ENCODE measurements at regions not wholly inside any gene's neighbourhood (a gene's known extent, or its start where the extent isn't known, plus 50 kb on each side); places are given as distances from the start of the nearest gene placed in this dataset.

DNA sequence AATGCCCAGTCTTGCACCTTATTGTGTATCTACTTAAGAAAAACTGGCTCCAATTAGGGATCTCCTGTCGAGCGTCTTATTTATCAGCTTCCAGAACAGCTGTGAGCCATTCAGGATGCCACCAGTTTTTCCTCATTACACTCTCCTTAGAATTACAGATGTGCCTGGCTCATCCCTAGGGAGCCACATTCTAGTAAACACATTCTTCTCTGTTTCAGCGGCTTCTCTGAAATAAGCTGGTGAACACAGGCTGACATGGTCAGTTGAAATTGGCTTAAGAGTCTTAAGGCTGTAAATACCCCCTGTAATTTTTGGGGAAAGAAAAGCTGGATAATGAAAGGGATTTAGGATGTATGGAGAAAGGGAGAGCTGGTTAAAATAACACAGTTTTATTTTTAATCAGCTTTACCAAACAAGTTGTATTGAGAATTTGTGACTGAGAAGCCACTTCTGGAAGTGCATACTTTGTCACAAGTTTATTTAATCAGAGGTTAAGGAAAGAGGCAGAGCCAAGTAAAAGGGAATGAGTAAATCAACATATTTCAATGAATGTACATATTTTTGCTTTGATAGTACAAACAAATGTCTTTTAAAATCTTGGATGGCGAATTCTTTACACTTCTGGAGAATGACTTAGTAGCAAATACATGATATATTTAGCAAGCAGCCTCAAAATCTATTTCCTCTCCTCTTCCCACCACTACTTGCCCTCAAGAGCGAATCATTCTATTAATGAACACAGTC lies 562.0 kb upstream of the GOT2 start:
- TF ChIP-seq, protein P1, sequence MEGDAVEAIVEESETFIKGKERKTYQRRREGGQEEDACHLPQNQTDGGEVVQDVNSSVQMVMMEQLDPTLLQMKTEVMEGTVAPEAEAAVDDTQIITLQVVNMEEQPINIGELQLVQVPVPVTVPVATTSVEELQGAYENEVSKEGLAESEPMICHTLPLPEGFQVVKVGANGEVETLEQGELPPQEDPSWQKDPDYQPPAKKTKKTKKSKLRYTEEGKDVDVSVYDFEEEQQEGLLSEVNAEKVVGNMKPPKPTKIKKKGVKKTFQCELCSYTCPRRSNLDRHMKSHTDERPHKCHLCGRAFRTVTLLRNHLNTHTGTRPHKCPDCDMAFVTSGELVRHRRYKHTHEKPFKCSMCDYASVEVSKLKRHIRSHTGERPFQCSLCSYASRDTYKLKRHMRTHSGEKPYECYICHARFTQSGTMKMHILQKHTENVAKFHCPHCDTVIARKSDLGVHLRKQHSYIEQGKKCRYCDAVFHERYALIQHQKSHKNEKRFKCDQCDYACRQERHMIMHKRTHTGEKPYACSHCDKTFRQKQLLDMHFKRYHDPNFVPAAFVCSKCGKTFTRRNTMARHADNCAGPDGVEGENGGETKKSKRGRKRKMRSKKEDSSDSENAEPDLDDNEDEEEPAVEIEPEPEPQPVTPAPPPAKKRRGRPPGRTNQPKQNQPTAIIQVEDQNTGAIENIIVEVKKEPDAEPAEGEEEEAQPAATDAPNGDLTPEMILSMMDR (IDR thresholded peaks at IDR 0.05; ENCODE audit: unreplicated experiment), result no peak
- POLR2A ChIA-PET, result no interaction called here
- no TSS peak for BruUV-seq (replicated peaks)
- H3K4me3 Mint-ChIP-seq (ENCODE audit: unreplicated experiment), result no peak overlapping the region
- intact Hi-C loops (cut with micrococcal nuclease), result no loop called here
- no peak for DNase-seq (ENCODE audit: unreplicated experiment)
- no peaks in the 10 kb centered on the region for H3K9me3 Mint-ChIP-seq (ENCODE audit: unreplicated experiment)
- H3K36me3 Mint-ChIP-seq (ENCODE audit: insufficient read depth, unreplicated experiment), result no peaks in the 10 kb centered on the region
- no peaks in the 10 kb centered on the region for H3K27me3 Mint-ChIP-seq (ENCODE audit: insufficient read depth, unreplicated experiment)
- CTCF ChIA-PET, result no interaction called here
- H3K4me1 Mint-ChIP-seq (ENCODE audit: insufficient read depth, unreplicated experiment), result peaks cover 5% of the 10 kb centered on the region
- H3K27ac Mint-ChIP-seq (ENCODE audit: low read depth, unreplicated experiment), result no peak overlapping the region

GRCh38 chr16:59295474-59295873 lies 561.4 kb upstream of the GOT2 start:
- H3K27ac Mint-ChIP-seq (ENCODE audit: low read depth, unreplicated experiment), result no peak overlapping the region

GRCh38 chr16:59290718-59291117 lies 556.6 kb upstream of the GOT2 start:
- intact Hi-C loops (cut with micrococcal nuclease), result no loop called here
- Mint-ChIP-seq H3K9me3 (ENCODE audit: unreplicated experiment) (no peaks in the 10 kb centered on the region), H3K4me3 (ENCODE audit: unreplicated experiment) (no peak overlapping the region), H3K4me1 (ENCODE audit: insufficient read depth, unreplicated experiment) (no peaks in the 10 kb centered on the region), H3K36me3 (ENCODE audit: insufficient read depth, unreplicated experiment) (no peaks in the 10 kb centered on the region), H3K27ac (ENCODE audit: low read depth, unreplicated experiment) (no peak overlapping the region), H3K27me3 (ENCODE audit: insufficient read depth, unreplicated experiment) (no peaks in the 10 kb centered on the region)
- TF ChIP-seq, protein P1 (IDR thresholded peaks at IDR 0.05; ENCODE audit: unreplicated experiment), result no peak
- POLR2A ChIA-PET, result no interaction called here
- BruUV-seq (replicated peaks), result no TSS peak
- CTCF ChIA-PET, result interaction anchor here (0.6 kb wide), 1 partner anchor 64 kb away, joined by 4 read pairs; no protein-coding TSS in a partner anchor
- no peak for DNase-seq (ENCODE audit: unreplicated experiment)

More at GRCh38 chr16:59295474-59295873, 561.4 kb upstream of the GOT2 start:
- ChIA-PET CTCF (interaction anchor here (0.5 kb wide), 1 partner anchor 150 kb away, joined by 3 read pairs; no protein-coding TSS in a partner anchor), POLR2A (no interaction called here)
- no peaks in the 10 kb centered on the region for H3K9me3 Mint-ChIP-seq (ENCODE audit: unreplicated experiment)
- no TSS peak for BruUV-seq (replicated peaks)
- intact Hi-C loops (cut with micrococcal nuclease), result no loop called here
- H3K27me3 Mint-ChIP-seq (ENCODE audit: insufficient read depth, unreplicated experiment), result no peaks in the 10 kb centered on the region
- no peaks in the 10 kb centered on the region for H3K36me3 Mint-ChIP-seq (ENCODE audit: insufficient read depth, unreplicated experiment)
- H3K4me3 Mint-ChIP-seq (ENCODE audit: unreplicated experiment), result no peak overlapping the region
- H3K4me1 Mint-ChIP-seq (ENCODE audit: insufficient read depth, unreplicated experiment), result peaks cover 5% of the 10 kb centered on the region
- no peak for DNase-seq (ENCODE audit: unreplicated experiment)
- TF ChIP-seq, protein P1 (IDR thresholded peaks at IDR 0.05; ENCODE audit: unreplicated experiment), result no peak

DNA sequence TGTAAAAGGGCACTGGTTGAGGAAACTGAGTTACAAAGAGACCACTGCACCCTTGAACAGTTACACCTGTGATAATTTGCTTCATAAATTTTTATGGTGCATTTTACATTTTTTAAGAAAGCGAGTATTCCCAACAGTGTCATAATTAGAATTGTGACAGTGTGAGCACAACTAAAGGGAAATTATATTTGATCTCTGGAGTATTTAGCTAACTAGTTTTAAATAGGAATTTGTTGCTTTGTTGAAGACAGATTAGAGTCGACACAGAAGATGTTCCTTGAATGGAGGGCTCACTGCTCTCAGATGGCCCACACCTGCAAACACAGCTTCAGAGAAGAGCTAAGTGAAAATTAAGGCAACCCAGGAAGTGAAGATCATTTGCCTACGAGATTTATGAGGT lies 555.0 kb upstream of the GOT2 start:
- H3K9me3 Mint-ChIP-seq (ENCODE audit: unreplicated experiment), result peaks cover 10% of the 10 kb centered on the region
- BruUV-seq (replicated peaks), result no TSS peak
- H3K4me3 Mint-ChIP-seq (ENCODE audit: unreplicated experiment), result no peak overlapping the region
- H3K36me3 Mint-ChIP-seq (ENCODE audit: insufficient read depth, unreplicated experiment), result no peaks in the 10 kb centered on the region
- ChIA-PET CTCF (no interaction called here), POLR2A (no interaction called here)
- intact Hi-C loops (cut with micrococcal nuclease), result no loop called here
- H3K4me1 Mint-ChIP-seq (ENCODE audit: insufficient read depth, unreplicated experiment), result no peaks in the 10 kb centered on the region
- DNase-seq (ENCODE audit: unreplicated experiment), result no peak
- TF ChIP-seq, protein P1 (IDR thresholded peaks at IDR 0.05; ENCODE audit: unreplicated experiment), result no peak
- H3K27ac Mint-ChIP-seq (ENCODE audit: low read depth, unreplicated experiment), result no peak overlapping the region
- H3K27me3 Mint-ChIP-seq (ENCODE audit: insufficient read depth, unreplicated experiment), result no peaks in the 10 kb centered on the region
